ENCODE measurements at regions not wholly inside any gene's neighbourhood (a gene's known extent, or its start where the extent isn't known, plus 50 kb on each side); places are given as distances from the start of the nearest gene placed in this dataset.

GRCh38 chr2:61722318-61722717 lies 131.5 kb downstream of the FAM161A start:
- DNase-seq (ENCODE audit: low spot score): no peak

GRCh38 chr2:61721382-61721781 lies 132.5 kb downstream of the FAM161A start:
- no peak for DNase-seq (ENCODE audit: low spot score)

- DNase-seq (ENCODE audit: low spot score): no peak
Measured at GRCh38 chr2:61720911-61721310, 132.9 kb downstream of the FAM161A start.

- no peak for DNase-seq (ENCODE audit: low spot score)
Measured at GRCh38 chr2:61718965-61719364, 134.9 kb downstream of the FAM161A start.

- DNase-seq (ENCODE audit: low spot score): no peak
Measured at GRCh38 chr2:61715506-61715905, 138.4 kb downstream of the FAM161A start.

GRCh38 chr2:61714210-61714609 lies 139.7 kb downstream of the FAM161A start:
- no peak for DNase-seq (ENCODE audit: low spot score)

GRCh38 chr2:61713457-61713856 lies 140.4 kb downstream of the FAM161A start:
- DNase-seq (ENCODE audit: low spot score): no peak

- DNase-seq (ENCODE audit: low spot score): no peak
Measured at GRCh38 chr2:61712060-61712459, 141.8 kb downstream of the FAM161A start.

- no peak for DNase-seq (ENCODE audit: low spot score)
Measured at GRCh38 chr2:61710711-61711110, 143.1 kb downstream of the FAM161A start.

GRCh38 chr2:61707984-61708852 lies 145.6 kb downstream of the FAM161A start:
- DNase-seq (ENCODE audit: low spot score): peak; percentile 51

- DNase-seq (ENCODE audit: low spot score): no peak
Measured at GRCh38 chr2:61705625-61706024, 148.2 kb downstream of the FAM161A start.

- no peak for DNase-seq (ENCODE audit: low spot score)
Measured at GRCh38 chr2:61704364-61704763, 149.5 kb downstream of the FAM161A start.

GRCh38 chr2:61702088-61702467 lies 151.8 kb downstream of the FAM161A start:
- no peak for DNase-seq (ENCODE audit: low spot score)

- no peak for DNase-seq (ENCODE audit: low spot score)
Measured at GRCh38 chr2:61700464-61700863, 153.4 kb downstream of the FAM161A start.

- peak; percentile 79 for DNase-seq (ENCODE audit: low spot score)
Measured at GRCh38 chr2:61694312-61695274, 156.4 kb upstream of the XPO1 start.

GRCh38 chr2:61693744-61694143 lies 155.6 kb upstream of the XPO1 start:
- DNase-seq (ENCODE audit: low spot score): no peak

GRCh38 chr2:61690078-61690596 lies 152.0 kb upstream of the XPO1 start:
- DNase-seq (ENCODE audit: low spot score): no peak

- DNase-seq (ENCODE audit: low spot score): no peak
Measured at GRCh38 chr2:61689568-61689967, 151.4 kb upstream of the XPO1 start.

GRCh38 chr2:61688369-61689334 lies 150.5 kb upstream of the XPO1 start:
- no peak for DNase-seq (ENCODE audit: low spot score)

GRCh38 chr2:61679096-61679495 lies 140.9 kb upstream of the XPO1 start:
- no peak for DNase-seq (ENCODE audit: low spot score)

GRCh38 chr2:61677942-61678341 lies 139.8 kb upstream of the XPO1 start:
- DNase-seq (ENCODE audit: low spot score): no peak

Measured in H4 (cell line).